Keratinocyte (primary cell): ENCODE measurements at regions not wholly inside any gene's neighbourhood (a gene's known extent, or its start where the extent isn't known, plus 50 kb on each side); places are given as distances from the start of the nearest gene placed in this dataset.

Experiments used
- DNase-seq: peaks from one replicate; pipeline ENCODE4 v3.0.0-alpha.2; 2011; ENCODE audit warnings: low read depth, missing footprints, low spot score
- FAIRE-seq: peaks from 2 replicates; lab custom pipeline; 2011; peaks lifted over from hg19 to GRCh38; lab: Jason Lieb, UNC
- H2AFZ ChIP-seq: 2 replicates; pipeline ENCODE4 v1.6.0; 2012; ENCODE audit warnings: low read length, control low read depth, inconsistent platforms; ENCODE audit not compliant: control insufficient read depth
- H3K27ac ChIP-seq: 2 replicates; pipeline ENCODE4 v1.5.1; 2011; ENCODE audit warnings: low read length; ENCODE audit not compliant: control insufficient read depth, insufficient read depth
- H3K27me3 ChIP-seq: 3 replicates; pipeline ENCODE4 v1.6.0; 2011; ENCODE audit warnings: low read length; ENCODE audit not compliant: control insufficient read depth, insufficient read depth; ENCODE audit errors: extremely low read depth
- H3K36me3 ChIP-seq, 2 experiments: 2 replicates in 1 of 2; 3 replicates in 1 of 2; pipeline ENCODE4 v1.5.1; 2011; ENCODE audit warnings: low read length in 2 of 2, mild to moderate bottlenecking in 1 of 2; ENCODE audit not compliant: control insufficient read depth in 2 of 2, insufficient read depth in 2 of 2; ENCODE audit errors: extremely low read depth in 1 of 2
- H3K4me1 ChIP-seq: 3 replicates; pipeline ENCODE4 v1.5.1; 2011; ENCODE audit warnings: low read length; ENCODE audit not compliant: control insufficient read depth, insufficient read depth; ENCODE audit errors: extremely low read depth
- H3K4me2 ChIP-seq: 3 replicates; pipeline ENCODE4 v1.6.0; 2011; ENCODE audit warnings: low read depth, low read length; ENCODE audit not compliant: control insufficient read depth, insufficient read depth; ENCODE audit errors: extremely low read depth
- H3K4me3 ChIP-seq, 3 experiments: fragments of 200-600 bp in 1 of 3; sonication (generic) in 1 of 3; 2 replicates in 2 of 3; 3 replicates in 1 of 3; pipeline ENCODE4 v1.5.1; 2011 to 2016; ENCODE audit warnings: low read length in 3 of 3, mild to moderate bottlenecking in 3 of 3, control low read depth in 2 of 3, inconsistent platforms in 1 of 3, low read depth in 1 of 3, mixed read lengths in 1 of 3, mixed run types in 1 of 3, moderate library complexity in 1 of 3; ENCODE audit not compliant: control insufficient read depth in 2 of 3, insufficient read depth in 2 of 3; ENCODE audit errors: extremely low read depth in 1 of 3
- H3K79me2 ChIP-seq: 2 replicates; pipeline ENCODE4 v1.6.0; 2012; ENCODE audit warnings: low read length; ENCODE audit not compliant: control insufficient read depth, insufficient read depth
- H3K9ac ChIP-seq: 3 replicates; pipeline ENCODE4 v1.6.0; 2011; ENCODE audit warnings: low read length; ENCODE audit not compliant: control insufficient read depth, insufficient read depth; ENCODE audit errors: extremely low read depth
- H3K9me1 ChIP-seq: 3 replicates; pipeline ENCODE4 v1.6.0; 2011; ENCODE audit warnings: low read length; ENCODE audit not compliant: control insufficient read depth, insufficient read depth; ENCODE audit errors: extremely low read depth
- H3K9me3 ChIP-seq: 2 replicates; pipeline ENCODE4 v1.5.1; 2012; ENCODE audit warnings: low read depth, low read length; ENCODE audit not compliant: control insufficient read depth
- H4K20me1 ChIP-seq: 3 replicates; pipeline ENCODE4 v1.6.0; 2011; ENCODE audit warnings: low read length; ENCODE audit not compliant: control insufficient read depth, insufficient read depth; ENCODE audit errors: extremely low read depth
- EZH2 ChIP-seq: IDR thresholded peaks from one replicate; pipeline ENCODE4 v1.6.1; 2012; ENCODE audit warnings: inconsistent platforms, mild to moderate bottlenecking, low read length, moderate library complexity
- dilution Hi-C: fragments of 300-500 bp; cut with MboI; formaldehyde crosslinking; loops from one replicate; pipeline ENCODE4 v1.7.0; 2020; ENCODE audit warnings: low sequenced_read_pairs; ENCODE audit not compliant: extremely low pct_ligation_motif_present
- TF ChIP-seq, protein P1 (sequence below), 3 experiments: IDR thresholded peaks in 1 of 3; conservative IDR thresholded peaks in 1 of 3; optimal IDR thresholded peaks in 1 of 3; 2 replicates in 2 of 3; 3 replicates in 1 of 3; pipeline versions ENCODE3 to v1.5.1; 2011; ENCODE audit warnings: low read length in 3 of 3, mild to moderate bottlenecking in 3 of 3, moderate library complexity in 2 of 3, control low read depth in 1 of 3, inconsistent platforms in 1 of 3; ENCODE audit not compliant: insufficient read depth in 2 of 3; ENCODE audit errors: extremely low read depth in 1 of 3

DNA sequence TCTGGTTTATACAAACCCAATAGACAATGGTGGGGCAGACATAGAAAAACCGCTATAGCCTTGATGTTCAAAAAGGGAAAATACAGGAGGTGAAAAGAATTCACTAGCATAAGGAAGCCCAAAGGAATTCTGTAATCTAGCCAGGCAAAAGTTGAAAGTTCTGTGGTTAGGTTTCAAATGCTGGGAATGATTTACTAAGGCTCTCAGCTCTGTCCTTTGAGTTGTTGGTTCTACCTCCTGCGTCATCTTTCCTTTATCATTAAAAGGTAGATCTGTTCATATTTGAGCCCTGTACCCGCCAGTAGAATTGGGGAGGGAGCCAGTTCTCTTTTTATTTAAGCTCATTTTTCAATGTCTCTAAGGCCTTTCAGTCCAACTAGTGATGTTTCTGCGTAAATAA lies 866.5 kb downstream of the IGSF11 start:
- dilution Hi-C loops, result no loop called here
- Histone ChIP-seq H3K9me1 (no peaks in the 10 kb centered on the region), H3K27ac (no peak overlapping the region), H4K20me1 (no peaks in the 10 kb centered on the region), H2AFZ (no peak overlapping the region), H3K4me3 (no peak overlapping the region), H3K27me3 (no peaks in the 10 kb centered on the region), H3K4me1 (no peaks in the 10 kb centered on the region), H3K36me3 (no peaks in the 10 kb centered on the region), H3K9ac (no peak overlapping the region), H3K4me2 (no peak overlapping the region), H3K9me3 (peaks cover 2% of the 10 kb centered on the region), H3K79me2 (no peaks in the 10 kb centered on the region)
- TF ChIP-seq, protein P1, sequence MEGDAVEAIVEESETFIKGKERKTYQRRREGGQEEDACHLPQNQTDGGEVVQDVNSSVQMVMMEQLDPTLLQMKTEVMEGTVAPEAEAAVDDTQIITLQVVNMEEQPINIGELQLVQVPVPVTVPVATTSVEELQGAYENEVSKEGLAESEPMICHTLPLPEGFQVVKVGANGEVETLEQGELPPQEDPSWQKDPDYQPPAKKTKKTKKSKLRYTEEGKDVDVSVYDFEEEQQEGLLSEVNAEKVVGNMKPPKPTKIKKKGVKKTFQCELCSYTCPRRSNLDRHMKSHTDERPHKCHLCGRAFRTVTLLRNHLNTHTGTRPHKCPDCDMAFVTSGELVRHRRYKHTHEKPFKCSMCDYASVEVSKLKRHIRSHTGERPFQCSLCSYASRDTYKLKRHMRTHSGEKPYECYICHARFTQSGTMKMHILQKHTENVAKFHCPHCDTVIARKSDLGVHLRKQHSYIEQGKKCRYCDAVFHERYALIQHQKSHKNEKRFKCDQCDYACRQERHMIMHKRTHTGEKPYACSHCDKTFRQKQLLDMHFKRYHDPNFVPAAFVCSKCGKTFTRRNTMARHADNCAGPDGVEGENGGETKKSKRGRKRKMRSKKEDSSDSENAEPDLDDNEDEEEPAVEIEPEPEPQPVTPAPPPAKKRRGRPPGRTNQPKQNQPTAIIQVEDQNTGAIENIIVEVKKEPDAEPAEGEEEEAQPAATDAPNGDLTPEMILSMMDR (optimal IDR thresholded peaks at IDR 0.05 in 1 of 3, IDR thresholded peaks at IDR 0.05 in 1 of 3, conservative IDR thresholded peaks at IDR 0.05 in 1 of 3; ENCODE audit: extremely low read depth in 1 of 3, insufficient read depth in 2 of 3, low read length in 3 of 3), result no peak
- no peak for TF ChIP-seq EZH2
- FAIRE-seq (no peak), DNase-seq (no peak)

DNA sequence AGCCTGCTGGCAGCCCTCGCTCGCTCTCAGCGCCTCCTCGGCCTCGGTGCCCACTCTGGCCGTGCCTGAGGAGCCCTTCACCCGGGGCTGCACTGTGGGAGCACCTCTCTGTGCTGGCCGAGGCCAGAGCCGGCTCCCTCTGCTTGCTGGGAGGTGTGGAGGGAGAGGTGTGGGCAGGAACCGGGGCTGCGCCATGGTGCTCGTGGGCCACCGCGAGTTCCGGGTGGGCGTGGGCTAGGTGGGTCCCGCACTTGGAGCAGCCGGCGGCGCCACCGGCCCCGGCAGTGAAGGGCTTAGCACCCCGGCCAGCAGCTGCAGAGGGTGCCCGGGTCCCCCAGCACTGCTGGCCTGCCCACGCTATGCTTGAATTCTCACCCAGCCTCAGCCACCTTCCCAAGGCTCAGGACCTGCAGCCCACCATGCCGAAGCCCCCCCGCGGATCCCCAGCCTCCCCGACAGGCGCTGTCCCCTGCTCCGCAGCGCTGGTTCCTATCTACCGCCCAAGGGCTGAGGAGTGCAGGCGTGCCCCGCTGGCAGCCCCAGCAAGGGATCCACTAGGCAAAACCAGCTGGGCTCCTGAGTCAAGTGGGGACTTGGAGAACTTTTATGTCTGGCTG lies 863.3 kb downstream of the IGSF11 start:
- no peaks in the 10 kb centered on the region for H3K27me3 ChIP-seq
- H3K79me2 ChIP-seq, result no peaks in the 10 kb centered on the region
- no peak for FAIRE-seq
- H3K27ac ChIP-seq, result no peak overlapping the region
- peaks cover 2% of the 10 kb centered on the region for H3K9me3 ChIP-seq
- H3K36me3 ChIP-seq, result no peaks in the 10 kb centered on the region
- no peak overlapping the region for H3K4me2 ChIP-seq
- no peak overlapping the region for H3K4me3 ChIP-seq
- no peak for DNase-seq
- H3K9me1 ChIP-seq, result no peaks in the 10 kb centered on the region
- H2AFZ ChIP-seq, result no peak overlapping the region
- H3K4me1 ChIP-seq, result no peaks in the 10 kb centered on the region
- dilution Hi-C loops, result no loop called here
- no peak overlapping the region for H3K9ac ChIP-seq
- TF ChIP-seq, protein P1 (optimal IDR thresholded peaks at IDR 0.05 in 1 of 3, IDR thresholded peaks at IDR 0.05 in 1 of 3, conservative IDR thresholded peaks at IDR 0.05 in 1 of 3; ENCODE audit: extremely low read depth in 1 of 3, insufficient read depth in 2 of 3, low read length in 3 of 3), result no peak
- no peak for TF ChIP-seq EZH2
- no peaks in the 10 kb centered on the region for H4K20me1 ChIP-seq
